B cell (primary cell): ENCODE measurements at regions not wholly inside any gene's neighbourhood (a gene's known extent, or its start where the extent isn't known, plus 50 kb on each side); places are given as distances from the start of the nearest gene placed in this dataset.

Experiments used
- ATAC-seq: fragments of 200-7000 bp; cut with Tn5 transposase; one replicate; pipeline ENCODE4 v1.10.0; 2021; ENCODE audit warnings: low read depth, mild to moderate bottlenecking, moderate number of reproducible peaks, moderate library complexity
- CTCF ChIA-PET: fragments of 350-600 bp; sonication (Branson Sonifier 250); formaldehyde crosslinking; loops from one replicate; lab custom pipeline; 2021; ENCODE audit warnings: antibody characterized with exemption, inconsistent platforms; lab: Charles Lee
- POLR2A ChIA-PET: fragments of 350-600 bp; sonication (Branson Sonifier 250); formaldehyde crosslinking; loops from one replicate; lab custom pipeline; 2021; ENCODE audit warnings: antibody characterized with exemption; lab: Charles Lee
- DNase-seq: peaks from one replicate; pipeline ENCODE4 v3.0.0; 2013
- H2AFZ ChIP-seq: 2 replicates; pipeline ENCODE4 v1.6.1; 2012; ENCODE audit warnings: mild to moderate bottlenecking, low read depth, low read length; ENCODE audit not compliant: insufficient read depth, poor library complexity, severe bottlenecking
- H3K27ac ChIP-seq, 2 donors: 1 replicate in 1 of 2; 2 replicates in 1 of 2; pipeline ENCODE4 v1.5.1; 2012 to 2013; ENCODE audit warnings: low read length in 2 of 2, mild to moderate bottlenecking in 2 of 2, moderate library complexity in 1 of 2
- H3K27me3 ChIP-seq, 4 experiments: fragments of 200-600 bp in 1 of 4; sonication (generic) in 1 of 4; replicated peaks in 1 of 4; 1 replicate in 2 of 4; 2 replicates in 2 of 4; pipeline versions ENCODE4 v1.6.1 to v1.7.0; 2013 to 2016; ENCODE audit warnings: low read length in 3 of 4, mild to moderate bottlenecking in 2 of 4, mixed read lengths in 1 of 4, moderate library complexity in 1 of 4; ENCODE audit not compliant: insufficient read depth in 4 of 4, control insufficient read depth in 3 of 4; ENCODE audit errors: control extremely low read depth in 1 of 4
- H3K36me3 ChIP-seq, 2 experiments: replicated peaks in 1 of 2; 1 replicate in 1 of 2; 2 replicates in 1 of 2; pipeline versions ENCODE4 v1.6.1 to v1.7.1; 2013; ENCODE audit warnings: low read length in 1 of 2; ENCODE audit not compliant: insufficient read depth in 2 of 2, control insufficient read depth in 1 of 2; ENCODE audit errors: control extremely low read depth in 1 of 2, extremely low read depth in 1 of 2
- H3K4me1 ChIP-seq, 2 donors: fragments of 200-600 bp in 1 of 2; sonication (generic) in 1 of 2; 1 replicate in 1 of 2; 2 replicates in 1 of 2; pipeline versions ENCODE4 v1.5.1 to v1.6.1; 2013 to 2017; ENCODE audit warnings: low read length in 2 of 2; ENCODE audit not compliant: control insufficient read depth in 2 of 2, insufficient read depth in 2 of 2
- H3K4me2 ChIP-seq: replicated peaks from 2 replicates; pipeline ENCODE3; 2012; ENCODE audit warnings: mild to moderate bottlenecking, low read depth, low read length; ENCODE audit not compliant: poor library complexity, severe bottlenecking
- H3K4me3 ChIP-seq, 5 experiments: fragments of 200-600 bp in 1 of 5; sonication (generic) in 1 of 5; 1 replicate in 3 of 5; 2 replicates in 2 of 5; pipeline versions ENCODE4 v1.5.1 to v1.7.0; 2011 to 2016; ENCODE audit warnings: low read length in 4 of 5, mild to moderate bottlenecking in 4 of 5, low read depth in 2 of 5, control low read depth in 1 of 5, moderate library complexity in 1 of 5; ENCODE audit not compliant: insufficient read depth in 1 of 5; ENCODE audit errors: control extremely low read depth in 1 of 5, extremely low read depth in 1 of 5
- H3K79me2 ChIP-seq: fragments of 200-600 bp; sonication (generic); one replicate; pipeline ENCODE4 v1.6.0; 2016; ENCODE audit warnings: low read length; ENCODE audit not compliant: control insufficient read depth, insufficient read depth
- H3K9ac ChIP-seq: fragments of 200-600 bp; sonication (generic); 2 replicates; pipeline ENCODE4 v1.6.1; 2017; ENCODE audit warnings: mild to moderate bottlenecking, low read length, moderate library complexity
- H3K9me3 ChIP-seq, 3 donors: one replicate each; pipeline versions ENCODE4 v1.6.1 to v1.7.1; 2013; ENCODE audit warnings: low read length in 2 of 3; ENCODE audit not compliant: control insufficient read depth in 2 of 3, insufficient read depth in 1 of 3; ENCODE audit errors: control extremely low read depth in 1 of 3
- H4K20me1 ChIP-seq: 2 replicates; pipeline ENCODE4 v1.6.0; 2012; ENCODE audit warnings: mild to moderate bottlenecking, low read length; ENCODE audit not compliant: insufficient read depth, control insufficient read depth, poor library complexity, severe bottlenecking
- H3K27ac Mint-ChIP-seq: one replicate; pipeline ENCODE4 v1.8.0; 2021; ENCODE audit warnings: mixed read lengths
- H3K27me3 Mint-ChIP-seq: one replicate; pipeline ENCODE4 v1.8.0; 2021; ENCODE audit warnings: mixed read lengths
- H3K4me1 Mint-ChIP-seq: one replicate; pipeline ENCODE4 v1.8.0; 2021; ENCODE audit warnings: mixed read lengths
- H3K4me3 Mint-ChIP-seq: one replicate; pipeline ENCODE4 v1.8.0; 2021; ENCODE audit warnings: mixed read lengths
- H3K9me3 Mint-ChIP-seq: one replicate; pipeline ENCODE4 v1.8.0; 2022; ENCODE audit warnings: mixed read lengths; ENCODE audit not compliant: insufficient read depth
- EZH2 ChIP-seq: IDR thresholded peaks from 2 replicates; pipeline ENCODE4 v1.6.1; 2012; ENCODE audit warnings: borderline replicate concordance, low read depth, mild to moderate bottlenecking, moderate library complexity, low read length; ENCODE audit not compliant: insufficient read depth, poor library complexity, severe bottlenecking
- WGBS: methylation state at CpG from one replicate; pipeline ENCODE4 v1.1.5; 2013; ENCODE audit warnings: missing lambda C conversion rate; ENCODE audit not compliant: insufficient coverage; 5-methylcytosine and 5-hydroxymethylcytosine counted together
- intact Hi-C: fragments of 100-400 bp; cut with micrococcal nuclease; formaldehyde crosslinking; loops from one replicate; pipeline ENCODE4 v1.10.0; 2022
- TF ChIP-seq, protein P1 (sequence below): fragments of 200-600 bp; IDR thresholded peaks from one replicate; pipeline ENCODE4 v1.8.0; 2022; ENCODE audit warnings: antibody characterized with exemption, mild to moderate bottlenecking

GRCh38 chr2:118699447-118700175 is 147.8 kb downstream of the EN1 start:
- H3K4me3 Mint-ChIP-seq: no peak overlapping the region
- no peak overlapping the region for H3K27ac ChIP-seq

GRCh38 chr2:118698564-118698963 is 148.9 kb downstream of the EN1 start:
- Histone ChIP-seq H3K9me3 (peaks cover 0 to 4% (median 0%) of the 10 kb centered on the region in 3 donors), H3K4me1 (no peaks in the 10 kb centered on the region), H4K20me1 (no peaks in the 10 kb centered on the region), H3K27me3 (no peaks in the 10 kb centered on the region), H2AFZ (no peak overlapping the region), H3K79me2 (no peaks in the 10 kb centered on the region), H3K9ac (no peak overlapping the region), H3K4me2 (no peak overlapping the region), H3K27ac (no peak overlapping the region), H3K36me3 (no peaks in the 10 kb centered on the region), H3K4me3 (no peak overlapping the region)
- DNase-seq (no peak), ATAC-seq (no peak)
- WGBS: 95% methylated on average over 4 of the region's 6 CpGs
- no peak for TF ChIP-seq EZH2
- TF ChIP-seq, protein P1, sequence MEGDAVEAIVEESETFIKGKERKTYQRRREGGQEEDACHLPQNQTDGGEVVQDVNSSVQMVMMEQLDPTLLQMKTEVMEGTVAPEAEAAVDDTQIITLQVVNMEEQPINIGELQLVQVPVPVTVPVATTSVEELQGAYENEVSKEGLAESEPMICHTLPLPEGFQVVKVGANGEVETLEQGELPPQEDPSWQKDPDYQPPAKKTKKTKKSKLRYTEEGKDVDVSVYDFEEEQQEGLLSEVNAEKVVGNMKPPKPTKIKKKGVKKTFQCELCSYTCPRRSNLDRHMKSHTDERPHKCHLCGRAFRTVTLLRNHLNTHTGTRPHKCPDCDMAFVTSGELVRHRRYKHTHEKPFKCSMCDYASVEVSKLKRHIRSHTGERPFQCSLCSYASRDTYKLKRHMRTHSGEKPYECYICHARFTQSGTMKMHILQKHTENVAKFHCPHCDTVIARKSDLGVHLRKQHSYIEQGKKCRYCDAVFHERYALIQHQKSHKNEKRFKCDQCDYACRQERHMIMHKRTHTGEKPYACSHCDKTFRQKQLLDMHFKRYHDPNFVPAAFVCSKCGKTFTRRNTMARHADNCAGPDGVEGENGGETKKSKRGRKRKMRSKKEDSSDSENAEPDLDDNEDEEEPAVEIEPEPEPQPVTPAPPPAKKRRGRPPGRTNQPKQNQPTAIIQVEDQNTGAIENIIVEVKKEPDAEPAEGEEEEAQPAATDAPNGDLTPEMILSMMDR: no peak
- peaks cover 3% of the 10 kb centered on the region for H3K9me3 Mint-ChIP-seq
- intact Hi-C loops: no loop called here
- no peaks in the 10 kb centered on the region for H3K4me1 Mint-ChIP-seq
- CTCF ChIA-PET: no interaction called here
- H3K27ac Mint-ChIP-seq: no peak overlapping the region
- POLR2A ChIA-PET: no interaction called here
- no peaks in the 10 kb centered on the region for H3K27me3 Mint-ChIP-seq
- no peak overlapping the region for H3K4me3 Mint-ChIP-seq

More at GRCh38 chr2:118699447-118700175, 147.8 kb downstream of the EN1 start:
- Histone ChIP-seq H2AFZ (no peak overlapping the region), H4K20me1 (no peaks in the 10 kb centered on the region), H3K9me3 (peaks cover 0 to 4% (median 0%) of the 10 kb centered on the region in 3 donors), H3K79me2 (no peaks in the 10 kb centered on the region), H3K36me3 (no peaks in the 10 kb centered on the region), H3K4me3 (no peak overlapping the region), H3K27me3 (no peaks in the 10 kb centered on the region), H3K4me2 (no peak overlapping the region), H3K9ac (no peak overlapping the region), H3K4me1 (no peaks in the 10 kb centered on the region)
- Mint-ChIP-seq H3K27ac (no peak overlapping the region), H3K27me3 (peaks cover 4% of the 10 kb centered on the region), H3K4me1 (no peaks in the 10 kb centered on the region), H3K9me3 (peaks cover 3% of the 10 kb centered on the region)
- 75% methylated on average over 1 of the region's 13 CpGs for WGBS
- DNase-seq (no peak), ATAC-seq (no peak)
- intact Hi-C loops: no loop called here
- POLR2A ChIA-PET: no interaction called here
- TF ChIP-seq, protein P1: no peak
- TF ChIP-seq EZH2: no peak
- CTCF ChIA-PET: no interaction called here
